ENCODE measurements at regions not wholly inside any gene's neighbourhood (a gene's known extent, or its start where the extent isn't known, plus 50 kb on each side); places are given as distances from the start of the nearest gene placed in this dataset.

- TF ChIP-seq POLR2AphosphoS5 (IDR thresholded peaks at IDR 0.05; ENCODE audit: insufficient read depth in 1 of 2, low read depth in 1 of 2) (no peak), POLR2A (IDR thresholded peaks at IDR 0.05) (no peak)
- TF ChIP-seq, protein P1, sequence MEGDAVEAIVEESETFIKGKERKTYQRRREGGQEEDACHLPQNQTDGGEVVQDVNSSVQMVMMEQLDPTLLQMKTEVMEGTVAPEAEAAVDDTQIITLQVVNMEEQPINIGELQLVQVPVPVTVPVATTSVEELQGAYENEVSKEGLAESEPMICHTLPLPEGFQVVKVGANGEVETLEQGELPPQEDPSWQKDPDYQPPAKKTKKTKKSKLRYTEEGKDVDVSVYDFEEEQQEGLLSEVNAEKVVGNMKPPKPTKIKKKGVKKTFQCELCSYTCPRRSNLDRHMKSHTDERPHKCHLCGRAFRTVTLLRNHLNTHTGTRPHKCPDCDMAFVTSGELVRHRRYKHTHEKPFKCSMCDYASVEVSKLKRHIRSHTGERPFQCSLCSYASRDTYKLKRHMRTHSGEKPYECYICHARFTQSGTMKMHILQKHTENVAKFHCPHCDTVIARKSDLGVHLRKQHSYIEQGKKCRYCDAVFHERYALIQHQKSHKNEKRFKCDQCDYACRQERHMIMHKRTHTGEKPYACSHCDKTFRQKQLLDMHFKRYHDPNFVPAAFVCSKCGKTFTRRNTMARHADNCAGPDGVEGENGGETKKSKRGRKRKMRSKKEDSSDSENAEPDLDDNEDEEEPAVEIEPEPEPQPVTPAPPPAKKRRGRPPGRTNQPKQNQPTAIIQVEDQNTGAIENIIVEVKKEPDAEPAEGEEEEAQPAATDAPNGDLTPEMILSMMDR (IDR thresholded peaks at IDR 0.05) = no peak
Observed at GRCh38 chr20:50399917-50400704, 110.1 kb upstream of the PTPN1 start.
